Progenitor cell of endocrine pancreas (in vitro differentiated cells): ENCODE measurements at regions not wholly inside any gene's neighbourhood (a gene's known extent, or its start where the extent isn't known, plus 50 kb on each side); places are given as distances from the start of the nearest gene placed in this dataset.

Experiments
- DNase-seq: peaks from one replicate; pipeline ENCODE4 v3.0.0; 2021; ENCODE audit warnings: low spot score; ENCODE audit not compliant: unreplicated experiment
- H3K27ac Mint-ChIP-seq: 2 replicates; pipeline ENCODE4 v1.8.0; 2021; ENCODE audit warnings: mild to moderate bottlenecking, moderate library complexity, mixed read lengths
- H3K27me3 Mint-ChIP-seq: 2 replicates; pipeline ENCODE4 v1.8.0; 2021; ENCODE audit warnings: mixed read lengths
- H3K36me3 Mint-ChIP-seq: 2 replicates; pipeline ENCODE4 v1.8.0; 2022; ENCODE audit warnings: mixed read lengths; ENCODE audit not compliant: insufficient read depth
- H3K4me1 Mint-ChIP-seq: 2 replicates; pipeline ENCODE4 v1.8.0; 2021; ENCODE audit warnings: low read depth, mixed read lengths
- H3K4me3 Mint-ChIP-seq: 2 replicates; pipeline ENCODE4 v1.8.0; 2021; ENCODE audit warnings: low read depth, mild to moderate bottlenecking, moderate library complexity, mixed read lengths
- H3K9me3 Mint-ChIP-seq: 2 replicates; pipeline ENCODE4 v1.8.0; 2021; ENCODE audit warnings: low read depth, mixed read lengths
- TF ChIP-seq, protein P1 (sequence below): fragments of 200-600 bp; sonication (generic); IDR thresholded peaks from one replicate; pipeline ENCODE4 v1.5.0; 2021; ENCODE audit warnings: antibody characterized with exemption, mild to moderate bottlenecking; ENCODE audit not compliant: unreplicated experiment

DNA sequence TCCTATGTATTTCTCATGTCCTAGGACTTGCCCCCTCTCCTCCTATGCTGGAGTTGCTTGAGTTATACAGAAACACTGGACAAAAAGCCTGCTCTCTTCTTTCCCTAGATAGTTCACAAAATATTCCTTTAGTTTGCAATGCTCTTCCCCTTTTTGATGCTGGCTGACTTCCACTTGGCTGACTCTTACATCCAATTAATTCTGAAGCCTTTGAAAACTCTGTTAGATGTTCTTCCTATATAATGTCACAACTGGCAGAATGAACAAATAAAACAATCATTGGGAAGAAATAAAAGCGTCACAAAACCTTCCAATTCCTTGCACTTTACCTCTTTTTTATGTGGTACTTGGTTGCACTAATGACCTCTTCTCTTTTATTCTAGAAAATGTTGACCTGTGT is 253.8 kb upstream of the CITED2 start:
- TF ChIP-seq, protein P1, sequence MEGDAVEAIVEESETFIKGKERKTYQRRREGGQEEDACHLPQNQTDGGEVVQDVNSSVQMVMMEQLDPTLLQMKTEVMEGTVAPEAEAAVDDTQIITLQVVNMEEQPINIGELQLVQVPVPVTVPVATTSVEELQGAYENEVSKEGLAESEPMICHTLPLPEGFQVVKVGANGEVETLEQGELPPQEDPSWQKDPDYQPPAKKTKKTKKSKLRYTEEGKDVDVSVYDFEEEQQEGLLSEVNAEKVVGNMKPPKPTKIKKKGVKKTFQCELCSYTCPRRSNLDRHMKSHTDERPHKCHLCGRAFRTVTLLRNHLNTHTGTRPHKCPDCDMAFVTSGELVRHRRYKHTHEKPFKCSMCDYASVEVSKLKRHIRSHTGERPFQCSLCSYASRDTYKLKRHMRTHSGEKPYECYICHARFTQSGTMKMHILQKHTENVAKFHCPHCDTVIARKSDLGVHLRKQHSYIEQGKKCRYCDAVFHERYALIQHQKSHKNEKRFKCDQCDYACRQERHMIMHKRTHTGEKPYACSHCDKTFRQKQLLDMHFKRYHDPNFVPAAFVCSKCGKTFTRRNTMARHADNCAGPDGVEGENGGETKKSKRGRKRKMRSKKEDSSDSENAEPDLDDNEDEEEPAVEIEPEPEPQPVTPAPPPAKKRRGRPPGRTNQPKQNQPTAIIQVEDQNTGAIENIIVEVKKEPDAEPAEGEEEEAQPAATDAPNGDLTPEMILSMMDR: no peak
- no peak for DNase-seq
- Mint-ChIP-seq H3K9me3 (peaks cover 12% of the 10 kb centered on the region), H3K36me3 (no peaks in the 10 kb centered on the region), H3K4me3 (no peak overlapping the region), H3K27ac (no peak overlapping the region), H3K27me3 (no peaks in the 10 kb centered on the region), H3K4me1 (peaks cover 7% of the 10 kb centered on the region)

DNA sequence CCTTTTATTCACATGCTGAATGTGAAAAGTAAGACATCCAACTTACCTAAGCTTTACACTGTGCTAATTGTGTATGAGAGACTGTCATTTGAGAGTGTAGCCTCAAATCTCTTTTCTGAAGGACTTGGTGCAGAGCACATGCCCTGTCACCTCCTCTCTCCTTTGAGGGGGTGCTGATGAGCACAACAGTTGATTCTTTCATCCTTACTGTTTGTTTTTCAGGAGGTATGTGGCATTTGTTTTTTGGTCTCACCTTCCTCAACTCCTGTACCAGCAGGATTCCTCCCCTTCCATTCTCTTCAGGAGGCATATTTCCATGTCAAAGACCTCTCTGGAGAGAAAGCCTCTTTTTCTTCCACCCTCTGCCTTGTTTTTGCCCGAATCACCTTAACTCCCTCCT is 252.6 kb upstream of the CITED2 start:
- TF ChIP-seq, protein P1: no peak
- Mint-ChIP-seq H3K27me3 (no peaks in the 10 kb centered on the region), H3K36me3 (no peaks in the 10 kb centered on the region), H3K9me3 (peaks cover 12% of the 10 kb centered on the region), H3K4me1 (peaks cover 7% of the 10 kb centered on the region), H3K27ac (no peak overlapping the region), H3K4me3 (no peak overlapping the region)
- DNase-seq: no peak

DNA sequence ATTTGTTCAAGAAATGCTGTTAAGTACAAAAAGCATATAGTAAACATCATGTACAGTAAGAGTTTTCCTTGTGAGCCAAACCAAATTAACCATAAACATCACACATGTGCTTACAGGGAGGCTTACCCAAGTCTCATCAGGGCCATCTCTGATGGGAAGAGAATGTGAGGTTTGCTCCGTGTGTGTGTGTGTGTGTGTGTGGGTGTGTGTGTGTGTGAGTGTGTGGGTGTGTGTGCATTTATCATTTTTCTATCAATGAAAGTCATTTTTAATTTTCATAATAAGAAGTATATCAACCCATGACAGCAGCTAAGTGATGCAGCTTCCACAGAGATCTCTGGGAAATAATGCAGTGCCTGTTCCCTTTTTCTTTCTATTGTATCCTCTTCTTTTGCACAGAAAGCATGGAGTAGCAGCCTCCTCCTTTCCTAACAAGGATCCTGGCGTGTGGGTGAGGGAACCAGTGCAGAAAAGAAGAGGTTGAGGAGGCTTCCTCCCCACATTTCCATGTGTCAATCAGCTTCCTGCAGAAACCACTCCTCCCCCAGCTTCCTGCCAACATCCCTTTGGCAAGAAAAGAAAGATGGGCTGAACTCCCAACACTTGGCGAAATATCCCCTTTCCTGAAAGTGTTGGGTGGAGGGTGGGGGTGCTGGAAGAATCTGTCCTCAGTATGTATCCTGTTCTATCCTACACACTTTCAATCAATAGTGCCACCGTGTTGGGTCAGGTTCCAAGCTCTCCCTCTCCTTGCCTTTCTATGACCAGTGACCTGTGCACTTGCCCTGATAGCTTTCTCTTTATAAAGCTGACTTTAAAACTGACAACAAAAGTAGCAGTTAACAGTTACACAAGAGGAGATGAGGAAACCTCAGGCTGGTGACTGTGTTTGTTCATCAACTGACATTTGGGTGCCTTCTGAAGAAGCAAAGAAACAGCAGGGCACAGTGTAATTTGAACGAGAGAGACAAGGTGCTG is 251.8 kb upstream of the CITED2 start:
- Mint-ChIP-seq H3K27ac (no peak overlapping the region), H3K4me1 (peaks cover 7% of the 10 kb centered on the region), H3K4me3 (no peak overlapping the region), H3K36me3 (no peaks in the 10 kb centered on the region), H3K27me3 (no peaks in the 10 kb centered on the region), H3K9me3 (peaks cover 10% of the 10 kb centered on the region)
- no peak for DNase-seq
- TF ChIP-seq, protein P1: no peak

DNA sequence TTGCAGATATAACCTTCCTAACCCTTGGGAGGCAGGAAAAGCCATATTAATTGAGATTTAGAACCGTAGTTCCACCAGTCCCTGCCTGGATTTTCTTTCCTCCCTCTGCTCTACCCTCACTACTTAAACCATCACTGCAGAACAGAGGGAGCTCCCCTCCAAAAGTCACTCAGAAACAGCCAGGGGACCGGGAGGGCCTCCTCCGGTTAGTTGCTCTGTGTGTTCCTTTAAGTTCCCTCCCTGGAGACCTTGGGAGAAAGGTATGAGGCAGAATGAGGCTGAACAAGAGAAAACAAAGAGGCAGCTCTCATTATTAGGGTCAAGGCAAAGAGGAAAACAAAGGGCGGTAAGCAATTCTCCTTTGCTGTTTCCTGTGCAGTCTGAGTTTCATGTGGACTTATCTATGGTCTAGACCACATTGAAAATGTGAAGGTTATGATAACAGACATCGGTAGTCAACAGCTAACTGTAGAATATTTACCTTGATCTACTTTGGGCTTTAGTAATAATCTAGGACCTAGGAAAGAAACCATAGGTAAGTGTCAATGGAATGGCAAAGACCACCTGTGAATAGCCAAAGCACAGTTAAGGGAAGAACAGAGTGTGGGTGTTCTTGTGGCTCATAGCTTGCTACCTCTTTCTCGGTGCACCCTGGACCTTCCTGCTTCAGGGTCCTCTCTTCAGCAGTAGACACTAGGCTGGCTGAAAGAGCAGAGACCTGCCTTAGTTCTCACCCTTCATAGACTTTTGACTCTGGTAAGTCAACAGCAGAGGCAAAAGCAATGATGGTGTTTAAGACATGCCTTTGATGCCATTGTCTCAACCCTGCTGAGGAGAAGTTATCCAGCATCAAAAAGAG is 250.9 kb upstream of the CITED2 start:
- Mint-ChIP-seq H3K36me3 (no peaks in the 10 kb centered on the region), H3K9me3 (peaks cover 3% of the 10 kb centered on the region), H3K4me1 (peaks cover 7% of the 10 kb centered on the region), H3K4me3 (no peak overlapping the region), H3K27me3 (no peaks in the 10 kb centered on the region), H3K27ac (no peak overlapping the region)
- TF ChIP-seq, protein P1: no peak
- DNase-seq: no peak

DNA sequence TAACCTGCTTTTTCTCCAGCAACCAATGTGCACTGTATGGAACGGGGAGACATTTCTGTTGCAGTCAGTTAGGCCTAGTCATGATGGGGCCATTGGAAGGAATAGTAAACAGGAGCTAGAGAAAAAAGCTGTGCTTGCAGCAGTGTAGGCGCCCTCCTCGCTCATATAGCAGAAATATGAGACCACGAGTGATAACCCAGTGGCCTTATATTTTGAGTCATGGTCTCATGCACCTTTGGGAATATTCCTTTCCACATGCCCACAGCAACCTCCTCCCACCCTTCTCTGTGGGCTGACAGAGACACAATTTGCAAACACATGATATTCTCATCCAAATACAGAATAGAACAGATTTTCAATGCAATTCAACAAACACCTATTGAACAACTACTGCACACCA is 248.9 kb upstream of the CITED2 start:
- Mint-ChIP-seq H3K4me3 (no peak overlapping the region), H3K36me3 (no peaks in the 10 kb centered on the region), H3K27me3 (no peaks in the 10 kb centered on the region), H3K4me1 (peaks cover 7% of the 10 kb centered on the region), H3K27ac (no peak overlapping the region), H3K9me3 (no peaks in the 10 kb centered on the region)
- TF ChIP-seq, protein P1: no peak
- no peak for DNase-seq
